ENCODE measurements at regions not wholly inside any gene's neighbourhood (a gene's known extent, or its start where the extent isn't known, plus 50 kb on each side); places are given as distances from the start of the nearest gene placed in this dataset.

DNA sequence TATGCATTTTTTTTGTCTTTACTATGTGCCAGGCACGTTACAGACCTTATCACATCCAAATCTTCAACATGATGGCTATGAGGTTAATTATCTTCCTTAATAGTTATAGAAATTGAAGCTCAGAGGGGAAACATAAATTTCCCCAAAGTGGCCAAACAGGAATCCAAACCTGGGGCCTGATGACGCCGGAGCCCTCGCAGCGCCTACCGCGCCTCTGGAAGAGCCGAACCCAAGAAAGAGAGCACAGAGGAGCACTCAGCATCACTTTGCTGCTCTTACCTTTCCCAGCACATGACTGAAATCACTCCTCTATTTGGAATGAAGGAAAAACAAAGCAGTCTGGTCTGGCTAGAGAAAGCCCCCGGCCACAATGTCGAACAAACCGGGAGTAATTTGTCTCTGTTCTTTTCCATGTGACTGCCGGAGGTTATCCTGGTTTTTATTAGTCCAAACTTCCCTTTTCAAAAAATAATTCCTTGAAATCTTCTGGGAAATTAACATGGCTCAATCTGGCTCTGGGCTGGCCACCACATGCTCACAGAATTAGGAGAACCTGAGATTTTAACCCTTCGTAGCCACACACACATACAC, 195.5 kb downstream of the ADSS2 start:
- Histone ChIP-seq H3K27ac (ENCODE audit: low read length, poor library complexity, severe bottlenecking) (no peak overlapping the region), H3K4ac (ENCODE audit: low read depth in 1 of 2, low read length in 2 of 2) (no peak overlapping the region), H4K8ac (ENCODE audit: low read length) (no peak overlapping the region), H3K27me3 (ENCODE audit: control insufficient read depth in 1 of 2, insufficient read depth in 1 of 2, low read length in 2 of 2) (peaks cover 0 to 19% of the 10 kb centered on the region in 2 experiments), H4K91ac (ENCODE audit: low read length) (no peak overlapping the region), H3K4me2 (ENCODE audit: low read length, poor library complexity, severe bottlenecking) (no peak overlapping the region), H3K4me1 (ENCODE audit: control insufficient read depth, insufficient read depth, low read depth, low read length) (no peaks in the 10 kb centered on the region), H3K18ac (ENCODE audit: low read depth in 1 of 2, low read length in 2 of 2) (no peak overlapping the region), H3K36me3 (ENCODE audit: control insufficient read depth in 1 of 2, insufficient read depth in 2 of 2, low read depth in 1 of 2, low read length in 2 of 2) (no peaks in the 10 kb centered on the region), H2BK15ac (ENCODE audit: low read depth, poor library complexity, severe bottlenecking) (no peak overlapping the region), H3K79me1 (replicated peaks; ENCODE audit: low read length, poor library complexity, severe bottlenecking) (no peaks in the 10 kb centered on the region), H2AK5ac (ENCODE audit: low read length, severe bottlenecking) (no peak overlapping the region), H3K14ac (ENCODE audit: low read length in 2 of 2) (no peak overlapping the region), H3K4me3 (ENCODE audit: insufficient read depth in 1 of 2, low read depth in 1 of 2, low read length in 2 of 2) (no peak overlapping the region), H3K9me3 (ENCODE audit: control insufficient read depth, low read length) (peaks cover 8% of the 10 kb centered on the region), H3K23ac (ENCODE audit: low read length in 2 of 2) (no peak overlapping the region), H2BK120ac (ENCODE audit: low read depth, low read length) (no peak overlapping the region), H2BK12ac (ENCODE audit: low read length in 2 of 2) (no peak overlapping the region), H2BK5ac (ENCODE audit: low read depth, low read length, poor library complexity, severe bottlenecking) (no peak overlapping the region), H3K9ac (ENCODE audit: low read length) (peak overlapping the region; percentile 2), H2AFZ (ENCODE audit: low read depth, low read length) (no peak overlapping the region)
- 92% methylated on average over 12 of the region's 13 CpGs for WGBS
- no peak for DNase-seq

- Histone ChIP-seq H3K4me1 (ENCODE audit: control insufficient read depth, insufficient read depth, low read depth, low read length) (peaks cover 1% of the 10 kb centered on the region), H3K4me3 (ENCODE audit: insufficient read depth in 1 of 2, low read depth in 1 of 2, low read length in 2 of 2) (no peak overlapping the region), H3K36me3 (ENCODE audit: control insufficient read depth in 1 of 2, insufficient read depth in 2 of 2, low read depth in 1 of 2, low read length in 2 of 2) (no peaks in the 10 kb centered on the region), H2BK12ac (ENCODE audit: low read length in 2 of 2) (no peak overlapping the region), H3K14ac (ENCODE audit: low read length in 2 of 2) (no peak overlapping the region), H3K18ac (ENCODE audit: low read depth in 1 of 2, low read length in 2 of 2) (no peak overlapping the region), H2BK15ac (ENCODE audit: low read depth, poor library complexity, severe bottlenecking) (no peak overlapping the region), H3K9ac (ENCODE audit: low read length) (no peak overlapping the region), H3K4ac (ENCODE audit: low read depth in 1 of 2, low read length in 2 of 2) (no peak overlapping the region), H3K9me3 (ENCODE audit: control insufficient read depth, low read length) (no peaks in the 10 kb centered on the region), H3K27ac (ENCODE audit: low read length, poor library complexity, severe bottlenecking) (no peak overlapping the region), H3K79me1 (replicated peaks; ENCODE audit: low read length, poor library complexity, severe bottlenecking) (no peaks in the 10 kb centered on the region), H4K91ac (ENCODE audit: low read length) (no peak overlapping the region), H3K27me3 (ENCODE audit: control insufficient read depth in 1 of 2, insufficient read depth in 1 of 2, low read length in 2 of 2) (peaks cover 0 to 7% of the 10 kb centered on the region in 2 experiments), H2AK5ac (ENCODE audit: low read length, severe bottlenecking) (no peak overlapping the region), H3K4me2 (ENCODE audit: low read length, poor library complexity, severe bottlenecking) (no peak overlapping the region), H2BK120ac (ENCODE audit: low read depth, low read length) (no peak overlapping the region), H2BK5ac (ENCODE audit: low read depth, low read length, poor library complexity, severe bottlenecking) (no peak overlapping the region), H3K23ac (ENCODE audit: low read length in 2 of 2) (no peak overlapping the region), H4K8ac (ENCODE audit: low read length) (no peak overlapping the region), H2AFZ (ENCODE audit: low read depth, low read length) (no peak overlapping the region)
- whole genome bisulfite sequencing: 100% methylated on average over 2 of the region's 3 CpGs
- DNase-seq: no peak
Measured at GRCh38 chr1:244264163-244264562, 187.5 kb downstream of the ADSS2 start.

- 90% methylated on average over 2 of the region's 2 CpGs for WGBS
- Histone ChIP-seq H3K4me2 (ENCODE audit: low read length, poor library complexity, severe bottlenecking) (no peak overlapping the region), H3K23ac (ENCODE audit: low read length in 2 of 2) (no peak overlapping the region), H4K8ac (ENCODE audit: low read length) (no peak overlapping the region), H2BK5ac (ENCODE audit: low read depth, low read length, poor library complexity, severe bottlenecking) (no peak overlapping the region), H3K18ac (ENCODE audit: low read depth in 1 of 2, low read length in 2 of 2) (no peak overlapping the region), H3K27ac (ENCODE audit: low read length, poor library complexity, severe bottlenecking) (no peak overlapping the region), H3K9ac (ENCODE audit: low read length) (no peak overlapping the region), H3K79me1 (replicated peaks; ENCODE audit: low read length, poor library complexity, severe bottlenecking) (no peaks in the 10 kb centered on the region), H2AK5ac (ENCODE audit: low read length, severe bottlenecking) (no peak overlapping the region), H3K4me3 (ENCODE audit: insufficient read depth in 1 of 2, low read depth in 1 of 2, low read length in 2 of 2) (no peak overlapping the region), H3K27me3 (ENCODE audit: control insufficient read depth in 1 of 2, insufficient read depth in 1 of 2, low read length in 2 of 2) (peaks cover 0 to 3% of the 10 kb centered on the region in 2 experiments), H3K9me3 (ENCODE audit: control insufficient read depth, low read length) (peaks cover 3% of the 10 kb centered on the region), H3K4ac (ENCODE audit: low read depth in 1 of 2, low read length in 2 of 2) (no peak overlapping the region), H2BK15ac (ENCODE audit: low read depth, poor library complexity, severe bottlenecking) (no peak overlapping the region), H3K14ac (ENCODE audit: low read length in 2 of 2) (no peak overlapping the region), H2AFZ (ENCODE audit: low read depth, low read length) (no peak overlapping the region), H3K4me1 (ENCODE audit: control insufficient read depth, insufficient read depth, low read depth, low read length) (peaks cover 1% of the 10 kb centered on the region), H2BK120ac (ENCODE audit: low read depth, low read length) (no peak overlapping the region), H3K36me3 (ENCODE audit: control insufficient read depth in 1 of 2, insufficient read depth in 2 of 2, low read depth in 1 of 2, low read length in 2 of 2) (no peaks in the 10 kb centered on the region), H2BK12ac (ENCODE audit: low read length in 2 of 2) (no peak overlapping the region), H4K91ac (ENCODE audit: low read length) (no peak overlapping the region)
- DNase-seq: no peak
Measured at GRCh38 chr1:244265507-244265906, 186.2 kb downstream of the ADSS2 start.

GRCh38 chr1:244269169-244269568, 182.5 kb downstream of the ADSS2 start:
- no peak for DNase-seq
- Histone ChIP-seq H3K18ac (ENCODE audit: low read depth in 1 of 2, low read length in 2 of 2) (no peak overlapping the region), H3K14ac (ENCODE audit: low read length in 2 of 2) (no peak overlapping the region), H3K4ac (ENCODE audit: low read depth in 1 of 2, low read length in 2 of 2) (no peak overlapping the region), H3K9me3 (ENCODE audit: control insufficient read depth, low read length) (peaks cover 10% of the 10 kb centered on the region), H2BK12ac (ENCODE audit: low read length in 2 of 2) (no peak overlapping the region), H2BK120ac (ENCODE audit: low read depth, low read length) (no peak overlapping the region), H2AFZ (ENCODE audit: low read depth, low read length) (no peak overlapping the region), H3K4me1 (ENCODE audit: control insufficient read depth, insufficient read depth, low read depth, low read length) (peaks cover 8% of the 10 kb centered on the region), H2AK5ac (ENCODE audit: low read length, severe bottlenecking) (no peak overlapping the region), H2BK15ac (ENCODE audit: low read depth, poor library complexity, severe bottlenecking) (no peak overlapping the region), H3K23ac (ENCODE audit: low read length in 2 of 2) (no peak overlapping the region), H3K9ac (ENCODE audit: low read length) (no peak overlapping the region), H3K36me3 (ENCODE audit: control insufficient read depth in 1 of 2, insufficient read depth in 2 of 2, low read depth in 1 of 2, low read length in 2 of 2) (no peaks in the 10 kb centered on the region), H4K91ac (ENCODE audit: low read length) (no peak overlapping the region), H3K27me3 (ENCODE audit: control insufficient read depth in 1 of 2, insufficient read depth in 1 of 2, low read length in 2 of 2) (peaks cover 0 to 3% of the 10 kb centered on the region in 2 experiments), H3K4me3 (ENCODE audit: insufficient read depth in 1 of 2, low read depth in 1 of 2, low read length in 2 of 2) (no peak overlapping the region), H2BK5ac (ENCODE audit: low read depth, low read length, poor library complexity, severe bottlenecking) (no peak overlapping the region), H4K8ac (ENCODE audit: low read length) (no peak overlapping the region), H3K79me1 (replicated peaks; ENCODE audit: low read length, poor library complexity, severe bottlenecking) (no peaks in the 10 kb centered on the region), H3K27ac (ENCODE audit: low read length, poor library complexity, severe bottlenecking) (no peak overlapping the region), H3K4me2 (ENCODE audit: low read length, poor library complexity, severe bottlenecking) (no peak overlapping the region)
- WGBS: 95% methylated on average over 14 of the region's 15 CpGs

All from mesenchymal stem cell (in vitro differentiated cells and primary cell).